Prostate gland (tissue), 2 donors: ENCODE measurements at regions not wholly inside any gene's neighbourhood (a gene's known extent, or its start where the extent isn't known, plus 50 kb on each side); places are given as distances from the start of the nearest gene placed in this dataset.

Experiments used
- DNase-seq: peaks from one replicate; pipeline ENCODE4 v3.0.0-alpha.2; 2019; ENCODE audit warnings: low spot score
- H3K27ac ChIP-seq, 2 donors: fragments of 200-600 bp; sonication (generic); 2 replicates each; pipeline ENCODE4 v1.5.1; 2017 to 2019
- H3K27me3 ChIP-seq: fragments of 200-600 bp; sonication (generic); replicated peaks from 2 replicates; pipeline ENCODE4 v1.5.1; 2019; ENCODE audit not compliant: insufficient read depth
- H3K36me3 ChIP-seq, 2 donors: fragments of 200-600 bp; sonication (generic); 1 replicate in 1 of 2; 2 replicates in 1 of 2; pipeline versions ENCODE4 v1.5.1 to v1.8.1; 2017 to 2019
- H3K4me1 ChIP-seq: fragments of 200-600 bp; sonication (generic); replicated peaks from 2 replicates; pipeline ENCODE4 v1.5.1; 2019
- H3K4me3 ChIP-seq, 2 donors: fragments of 200-600 bp; sonication (generic); 2 replicates each; pipeline ENCODE4 v1.5.1; 2017 to 2019
- H3K9me3 ChIP-seq: fragments of 200-600 bp; sonication (generic); 2 replicates; pipeline ENCODE4 v1.5.1; 2017
- CTCF ChIP-seq, 4 experiments: fragments of 200-600 bp in 2 of 4; fragments of 450-650 bp in 2 of 4; sonication (generic) in 2 of 4; IDR thresholded peaks; 1 replicate in 3 of 4; 2 replicates in 1 of 4; pipeline ENCODE4 v1.5.1; 2016 to 2019; ENCODE audit warnings: antibody characterized with exemption in 4 of 4, mild to moderate bottlenecking in 2 of 4, moderate library complexity in 2 of 4
- POLR2A ChIP-seq: fragments of 450-650 bp; IDR thresholded peaks from one replicate; pipeline ENCODE4 v1.6.1; 2016; ENCODE audit warnings: antibody characterized with exemption, mild to moderate bottlenecking
- POLR2AphosphoS5 ChIP-seq: sonication (generic); formaldehyde crosslinking; IDR thresholded peaks from one replicate; pipeline ENCODE4 v1.6.1; 2017; ENCODE audit warnings: antibody characterized with exemption
- WGBS: methylation state at CpG from one replicate; pipeline ENCODE4 v1.1.5; 2018; 5-methylcytosine and 5-hydroxymethylcytosine counted together
- intact Hi-C: fragments of 100-400 bp; cut with DNase I; formaldehyde crosslinking; loops from one replicate; pipeline ENCODE4 v1.14.2; 2022

GRCh38 chr13:105825071-105825470 lies 710.4 kb downstream of the EFNB2 start:
- Histone ChIP-seq H3K27ac (no peak overlapping the region), H3K27me3 (no peaks in the 10 kb centered on the region), H3K36me3 (no peaks in the 10 kb centered on the region), H3K9me3 (no peaks in the 10 kb centered on the region), H3K4me3 (no peak overlapping the region), H3K4me1 (no peaks in the 10 kb centered on the region)
- DNase-seq: no peak
- WGBS: 35% methylated on average over 1 of the region's 1 CpG
- no peak for TF ChIP-seq POLR2A
- no peak for TF ChIP-seq POLR2AphosphoS5
- no peak for TF ChIP-seq CTCF (IDR thresholded peaks at IDR 0.05)
- intact Hi-C loops: no loop called here

- Histone ChIP-seq H3K4me1 (no peaks in the 10 kb centered on the region), H3K36me3 (no peaks in the 10 kb centered on the region), H3K27ac (no peak overlapping the region), H3K27me3 (no peaks in the 10 kb centered on the region), H3K9me3 (no peaks in the 10 kb centered on the region), H3K4me3 (no peak overlapping the region)
- TF ChIP-seq POLR2AphosphoS5 (no peak), POLR2A (no peak), CTCF (IDR thresholded peaks at IDR 0.05) (no peak)
- 94% methylated on average over 2 of the region's 2 CpGs for WGBS
- no peak for DNase-seq
- intact Hi-C loops: no loop called here
These were observed 714.1 kb downstream of the EFNB2 start for GRCh38 chr13:105821337-105821736.

- Histone ChIP-seq H3K36me3 (no peaks in the 10 kb centered on the region), H3K4me3 (no peak overlapping the region), H3K27me3 (no peaks in the 10 kb centered on the region), H3K4me1 (no peaks in the 10 kb centered on the region), H3K27ac (no peak overlapping the region), H3K9me3 (no peaks in the 10 kb centered on the region)
- DNase-seq: no peak
- TF ChIP-seq POLR2A: no peak
- TF ChIP-seq CTCF (IDR thresholded peaks at IDR 0.05): no peak
- TF ChIP-seq POLR2AphosphoS5: no peak
- intact Hi-C loops: no loop called here
- 74% methylated on average over 3 of the region's 3 CpGs for WGBS
These were observed 715.0 kb downstream of the EFNB2 start for GRCh38 chr13:105820415-105820814.

- 35% methylated on average over 4 of the region's 4 CpGs for WGBS
- TF ChIP-seq POLR2A: no peak
- no peak for TF ChIP-seq CTCF (IDR thresholded peaks at IDR 0.05)
- TF ChIP-seq POLR2AphosphoS5: no peak
- H3K27ac ChIP-seq: no peak overlapping the region
These were observed 718.0 kb downstream of the EFNB2 start for GRCh38 chr13:105817498-105817897.

GRCh38 chr13:105816994-105817393 lies 718.5 kb downstream of the EFNB2 start:
- WGBS: 25% methylated on average over 4 of the region's 4 CpGs
- Histone ChIP-seq H3K4me1 (no peaks in the 10 kb centered on the region), H3K27ac (no peak overlapping the region), H3K27me3 (no peaks in the 10 kb centered on the region), H3K36me3 (no peaks in the 10 kb centered on the region), H3K4me3 (no peak overlapping the region), H3K9me3 (no peaks in the 10 kb centered on the region)
- no peak for DNase-seq
- intact Hi-C loops: no loop called here
- no peak for TF ChIP-seq POLR2A
- TF ChIP-seq CTCF (IDR thresholded peaks at IDR 0.05): no peak
- no peak for TF ChIP-seq POLR2AphosphoS5

More at GRCh38 chr13:105817498-105817897, 718.0 kb downstream of the EFNB2 start:
- Histone ChIP-seq H3K9me3 (no peaks in the 10 kb centered on the region), H3K4me1 (no peaks in the 10 kb centered on the region), H3K27me3 (no peaks in the 10 kb centered on the region), H3K36me3 (no peaks in the 10 kb centered on the region), H3K4me3 (no peak overlapping the region)
- DNase-seq: no peak
- intact Hi-C loops: no loop called here
